ENCODE measurements at regions not wholly inside any gene's neighbourhood (a gene's known extent, or its start where the extent isn't known, plus 50 kb on each side); places are given as distances from the start of the nearest gene placed in this dataset.

DNA sequence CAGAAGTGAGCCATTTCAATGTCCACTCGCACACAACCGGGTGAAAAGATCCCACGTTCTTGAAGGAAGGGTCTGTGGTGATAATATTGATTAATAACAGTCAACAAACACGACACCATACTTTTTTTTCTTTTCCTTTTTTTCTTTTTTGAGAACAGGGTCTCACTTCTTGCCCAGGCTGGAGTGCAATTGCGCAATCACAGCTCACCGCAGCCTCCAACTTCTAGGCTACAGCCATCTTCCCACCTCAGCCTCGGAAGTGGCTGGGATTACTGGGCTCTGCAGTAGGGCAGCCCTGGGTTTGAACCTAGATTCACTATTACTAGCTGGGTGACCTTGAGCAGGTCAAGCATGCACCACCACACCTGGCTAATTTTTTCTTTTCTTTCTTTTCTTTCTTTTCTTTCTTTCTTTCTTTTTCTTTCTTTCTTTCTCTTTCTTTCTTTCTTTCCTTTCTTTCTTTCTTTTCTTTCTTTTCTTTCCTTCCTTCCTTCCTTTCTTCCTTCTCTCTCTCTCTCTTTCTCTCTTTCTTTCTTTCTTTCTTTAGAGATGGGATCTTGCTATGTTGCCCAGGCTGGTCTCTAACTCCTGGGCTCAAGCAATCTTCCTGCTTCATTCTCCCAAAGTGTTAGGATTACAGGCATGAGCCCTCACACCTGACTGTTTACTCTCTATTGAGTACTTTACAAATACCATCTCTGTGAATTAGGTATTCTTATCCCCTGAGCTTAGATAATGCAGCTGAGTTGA, 123.9 kb downstream of the SNX5 start:
- no peak for TF ChIP-seq HOXA7 (CRISPR knock-in tag; IDR thresholded peaks at IDR 0.05)
- TF ChIP-seq CTCF (IDR thresholded peaks at IDR 0.05) = no peak
- TF ChIP-seq JUN (IDR thresholded peaks at IDR 0.05) = no peak
- TF ChIP-seq REST (IDR thresholded peaks at IDR 0.05) = no peak
- TF ChIP-seq RFX5 (IDR thresholded peaks at IDR 0.05) = no peak
